Osteocyte (in vitro differentiated cells): ENCODE measurements at regions not wholly inside any gene's neighbourhood (a gene's known extent, or its start where the extent isn't known, plus 50 kb on each side); places are given as distances from the start of the nearest gene placed in this dataset.
"Not testable (repeated sequence)": the region's sequence is repeated elsewhere in the genome, so short reads cannot be mapped to it uniquely, and the experiment has no call there.

Experiments
- DNase-seq: peaks from one replicate; pipeline ENCODE4 v3.0.0; 2021; ENCODE audit warnings: mixed read lengths; ENCODE audit not compliant: unreplicated experiment; ENCODE audit errors: extremely low spot score
- H3K27ac Mint-ChIP-seq: one replicate; pipeline ENCODE4 v1.8.0; 2021; ENCODE audit warnings: mild to moderate bottlenecking, mixed read lengths; ENCODE audit not compliant: unreplicated experiment
- H3K27me3 Mint-ChIP-seq: one replicate; pipeline ENCODE4 v1.8.0; 2021; ENCODE audit warnings: mixed read lengths; ENCODE audit not compliant: unreplicated experiment
- H3K36me3 Mint-ChIP-seq: one replicate; pipeline ENCODE4 v1.8.0; 2021; ENCODE audit warnings: mixed read lengths; ENCODE audit not compliant: unreplicated experiment
- H3K4me1 Mint-ChIP-seq: one replicate; pipeline ENCODE4 v1.8.0; 2021; ENCODE audit warnings: mixed read lengths; ENCODE audit not compliant: unreplicated experiment
- H3K4me3 Mint-ChIP-seq: one replicate; pipeline ENCODE4 v1.8.0; 2021; ENCODE audit warnings: mild to moderate bottlenecking, moderate library complexity, mixed read lengths; ENCODE audit not compliant: unreplicated experiment
- H3K9me3 Mint-ChIP-seq: one replicate; pipeline ENCODE4 v1.8.0; 2021; ENCODE audit warnings: mixed read lengths; ENCODE audit not compliant: unreplicated experiment
- TF ChIP-seq, protein P1 (sequence below): fragments of 200-600 bp; sonication (generic); IDR thresholded peaks from 2 replicates; pipeline ENCODE4 v1.5.0; 2021; ENCODE audit warnings: antibody characterized with exemption, mild to moderate bottlenecking, moderate library complexity

GRCh38 chr6:119727504-119728219, 378.1 kb upstream of the MAN1A1 start:
- TF ChIP-seq, protein P1, sequence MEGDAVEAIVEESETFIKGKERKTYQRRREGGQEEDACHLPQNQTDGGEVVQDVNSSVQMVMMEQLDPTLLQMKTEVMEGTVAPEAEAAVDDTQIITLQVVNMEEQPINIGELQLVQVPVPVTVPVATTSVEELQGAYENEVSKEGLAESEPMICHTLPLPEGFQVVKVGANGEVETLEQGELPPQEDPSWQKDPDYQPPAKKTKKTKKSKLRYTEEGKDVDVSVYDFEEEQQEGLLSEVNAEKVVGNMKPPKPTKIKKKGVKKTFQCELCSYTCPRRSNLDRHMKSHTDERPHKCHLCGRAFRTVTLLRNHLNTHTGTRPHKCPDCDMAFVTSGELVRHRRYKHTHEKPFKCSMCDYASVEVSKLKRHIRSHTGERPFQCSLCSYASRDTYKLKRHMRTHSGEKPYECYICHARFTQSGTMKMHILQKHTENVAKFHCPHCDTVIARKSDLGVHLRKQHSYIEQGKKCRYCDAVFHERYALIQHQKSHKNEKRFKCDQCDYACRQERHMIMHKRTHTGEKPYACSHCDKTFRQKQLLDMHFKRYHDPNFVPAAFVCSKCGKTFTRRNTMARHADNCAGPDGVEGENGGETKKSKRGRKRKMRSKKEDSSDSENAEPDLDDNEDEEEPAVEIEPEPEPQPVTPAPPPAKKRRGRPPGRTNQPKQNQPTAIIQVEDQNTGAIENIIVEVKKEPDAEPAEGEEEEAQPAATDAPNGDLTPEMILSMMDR, result no peak
- H3K4me3 Mint-ChIP-seq, result no peak overlapping the region
- peaks cover 18% of the 10 kb centered on the region for H3K27me3 Mint-ChIP-seq
- H3K36me3 Mint-ChIP-seq, result no peaks in the 10 kb centered on the region
- H3K9me3 Mint-ChIP-seq, result peaks cover under 1% of the 10 kb centered on the region
- no peaks in the 10 kb centered on the region for H3K4me1 Mint-ChIP-seq
- H3K27ac Mint-ChIP-seq, result no peak overlapping the region
- no peak for DNase-seq

GRCh38 chr6:119726912-119727311, 377.4 kb upstream of the MAN1A1 start:
- not testable (repeated sequence) for DNase-seq, H3K27ac Mint-ChIP-seq, H3K4me1 Mint-ChIP-seq, H3K36me3 Mint-ChIP-seq, H3K4me3 Mint-ChIP-seq, H3K9me3 Mint-ChIP-seq
- peaks cover 18% of the 10 kb centered on the region for H3K27me3 Mint-ChIP-seq

DNA sequence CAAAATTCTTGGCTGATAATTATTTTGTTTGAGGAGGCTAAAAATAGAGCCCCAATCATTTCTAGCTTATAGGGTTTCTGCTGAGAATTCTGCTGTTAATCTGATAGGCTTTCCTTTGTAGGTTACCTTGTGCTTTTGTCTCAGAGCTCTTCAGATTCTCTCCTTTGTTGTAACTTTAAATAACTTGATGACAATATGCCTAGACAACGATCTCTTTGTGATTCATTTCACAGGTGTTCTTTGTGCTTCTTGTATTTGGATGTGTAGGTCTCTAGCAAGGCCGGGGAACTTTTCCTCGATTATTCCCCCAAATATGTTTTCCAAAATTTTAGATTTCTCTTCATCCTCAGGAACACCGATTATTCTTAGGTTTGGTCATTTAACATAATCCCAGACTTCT, 376.5 kb upstream of the MAN1A1 start:
- Mint-ChIP-seq H3K4me3 (no peak overlapping the region), H3K27me3 (peaks cover 18% of the 10 kb centered on the region), H3K9me3 (peaks cover 5% of the 10 kb centered on the region), H3K4me1 (no peaks in the 10 kb centered on the region), H3K36me3 (no peaks in the 10 kb centered on the region), H3K27ac (no peak overlapping the region)
- TF ChIP-seq, protein P1, result no peak
- DNase-seq, result no peak

GRCh38 chr6:119720160-119720559, 370.6 kb upstream of the MAN1A1 start:
- peaks cover 5% of the 10 kb centered on the region for H3K9me3 Mint-ChIP-seq
- DNase-seq, result no peak
- H3K4me3 Mint-ChIP-seq, result no peak overlapping the region
- no peaks in the 10 kb centered on the region for H3K4me1 Mint-ChIP-seq
- H3K27me3 Mint-ChIP-seq, result peaks cover 16% of the 10 kb centered on the region
- no peaks in the 10 kb centered on the region for H3K36me3 Mint-ChIP-seq
- no peak overlapping the region for H3K27ac Mint-ChIP-seq
- TF ChIP-seq, protein P1, result no peak

DNA sequence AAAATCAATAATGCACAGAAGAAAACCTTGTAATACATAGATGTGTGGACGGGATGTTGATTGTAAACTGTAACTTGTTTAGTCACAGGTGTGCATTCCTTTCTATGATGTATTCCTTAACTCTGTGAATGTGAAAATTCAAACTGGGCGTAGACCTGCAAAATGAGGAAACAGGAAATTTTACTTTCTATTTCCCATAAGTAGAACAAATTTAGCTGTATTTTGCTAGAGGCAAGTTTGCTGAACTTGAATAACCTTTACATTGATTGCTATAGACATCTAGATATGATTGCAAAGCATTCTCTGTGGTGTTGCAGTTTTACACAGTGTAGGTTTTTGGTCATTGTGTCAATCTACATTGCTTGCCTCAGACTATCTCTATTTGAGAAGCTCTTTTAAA, 368.4 kb upstream of the MAN1A1 start:
- TF ChIP-seq, protein P1, result no peak
- Mint-ChIP-seq H3K4me3 (no peak overlapping the region), H3K36me3 (no peaks in the 10 kb centered on the region), H3K9me3 (peaks cover 5% of the 10 kb centered on the region), H3K27ac (no peak overlapping the region), H3K27me3 (peaks cover 11% of the 10 kb centered on the region), H3K4me1 (no peaks in the 10 kb centered on the region)
- DNase-seq, result no peak
